ENCODE measurements at regions not wholly inside any gene's neighbourhood (a gene's known extent, or its start where the extent isn't known, plus 50 kb on each side); places are given as distances from the start of the nearest gene placed in this dataset.

GRCh38 chr13:55302568-55302967, 1838.2 kb upstream of the PRR20A start:
- DNase-seq: no peak

GRCh38 chr13:55307909-55308308, 1832.8 kb upstream of the PRR20A start:
- no peak for DNase-seq

GRCh38 chr13:55341891-55342290, 1798.8 kb upstream of the PRR20A start:
- no peak for DNase-seq

- DNase-seq: no peak
Observed at GRCh38 chr13:55345224-55345623, 1795.5 kb upstream of the PRR20A start.

GRCh38 chr13:55347528-55347927, 1793.2 kb upstream of the PRR20A start:
- no peak for DNase-seq

- no peak for DNase-seq
Observed at GRCh38 chr13:55359067-55359466, 1781.7 kb upstream of the PRR20A start.

- no peak for DNase-seq
Observed at GRCh38 chr13:55361141-55361540, 1779.6 kb upstream of the PRR20A start.

- DNase-seq: no peak
Observed at GRCh38 chr13:55366676-55367075, 1774.0 kb upstream of the PRR20A start.

GRCh38 chr13:55394470-55394869, 1746.2 kb upstream of the PRR20A start:
- DNase-seq: no peak

GRCh38 chr13:55402870-55403269, 1737.8 kb upstream of the PRR20A start:
- DNase-seq: no peak

- no peak for DNase-seq
Observed at GRCh38 chr13:55403887-55404487, 1736.7 kb upstream of the PRR20A start.

- no peak for DNase-seq
Observed at GRCh38 chr13:55410398-55411330, 1730.1 kb upstream of the PRR20A start.

- no peak for DNase-seq
Observed at GRCh38 chr13:55418095-55418494, 1722.6 kb upstream of the PRR20A start.

- DNase-seq: no peak
Observed at GRCh38 chr13:55432814-55433213, 1707.9 kb upstream of the PRR20A start.

- no peak for DNase-seq
Observed at GRCh38 chr13:55437162-55437561, 1703.6 kb upstream of the PRR20A start.

GRCh38 chr13:55439450-55439849, 1701.3 kb upstream of the PRR20A start:
- no peak for DNase-seq

- no peak for DNase-seq
Observed at GRCh38 chr13:55440465-55441085, 1700.1 kb upstream of the PRR20A start.

- no peak for DNase-seq
Observed at GRCh38 chr13:55464222-55464621, 1676.5 kb upstream of the PRR20A start.

- DNase-seq: no peak
Observed at GRCh38 chr13:55467476-55467875, 1673.2 kb upstream of the PRR20A start.

GRCh38 chr13:55483626-55484158, 1657.0 kb upstream of the PRR20A start:
- DNase-seq: no peak

- no peak for DNase-seq
Observed at GRCh38 chr13:55493297-55493696, 1647.4 kb upstream of the PRR20A start.

- DNase-seq: no peak
Observed at GRCh38 chr13:55497486-55497885, 1643.2 kb upstream of the PRR20A start.

- no peak for DNase-seq
Observed at GRCh38 chr13:55500694-55501093, 1640.0 kb upstream of the PRR20A start.

GRCh38 chr13:55516610-55517009, 1624.1 kb upstream of the PRR20A start:
- DNase-seq: no peak
